ENCODE measurements at regions not wholly inside any gene's neighbourhood (a gene's known extent, or its start where the extent isn't known, plus 50 kb on each side); places are given as distances from the start of the nearest gene placed in this dataset.

DNA sequence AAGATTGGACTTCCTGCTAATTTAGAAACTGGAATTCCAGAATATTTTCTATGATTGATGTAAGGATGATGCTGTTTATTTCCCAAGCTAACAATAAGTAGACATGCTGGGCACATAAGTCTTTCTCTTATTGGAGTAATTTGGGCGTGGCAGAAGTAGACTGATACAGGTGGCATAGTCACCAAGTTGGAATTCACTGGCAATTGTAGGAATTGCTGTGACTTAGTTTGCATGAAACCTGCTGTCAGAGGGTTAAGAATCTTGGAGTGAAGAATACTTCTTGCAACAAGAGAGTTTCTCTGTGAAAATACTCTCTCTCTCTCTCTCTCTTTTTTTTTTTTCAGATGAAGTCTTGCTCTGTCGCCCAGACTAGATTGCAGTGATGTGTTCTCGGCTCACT lies 569.7 kb downstream of the REEP3 start:
- no peaks in the 10 kb centered on the region for H3K36me3 ChIP-seq (ENCODE audit: control insufficient read depth, insufficient read depth, low read length)
- H3K4me3 ChIP-seq (ENCODE audit: low read depth, low read length) = no peak overlapping the region
- CTCF ChIA-PET = no interaction called here
- H3K27me3 Mint-ChIP-seq (ENCODE audit: insufficient read depth, unreplicated experiment) = no peaks in the 10 kb centered on the region
- H3K4me1 ChIP-seq = no peaks in the 10 kb centered on the region
- H3K4me3 Mint-ChIP-seq (ENCODE audit: unreplicated experiment) = no peak overlapping the region
- intact Hi-C loops (cut with micrococcal nuclease; ENCODE audit: unreplicated experiment) = loop anchor here (5.0 kb wide), 2 partner anchors 181 to 641 kb away; no protein-coding TSS in a partner anchor
- H3K27me3 ChIP-seq (replicated peaks; ENCODE audit: control insufficient read depth, insufficient read depth, low read length) = no peaks in the 10 kb centered on the region
- H3K27ac Mint-ChIP-seq (ENCODE audit: unreplicated experiment) = no peak overlapping the region
- no peaks in the 10 kb centered on the region for H3K9me3 ChIP-seq
- H3K4me1 Mint-ChIP-seq (ENCODE audit: low read depth, unreplicated experiment) = no peaks in the 10 kb centered on the region
- H3K36me3 Mint-ChIP-seq (ENCODE audit: insufficient read depth, unreplicated experiment) = no peaks in the 10 kb centered on the region
- TF ChIP-seq, protein P1, sequence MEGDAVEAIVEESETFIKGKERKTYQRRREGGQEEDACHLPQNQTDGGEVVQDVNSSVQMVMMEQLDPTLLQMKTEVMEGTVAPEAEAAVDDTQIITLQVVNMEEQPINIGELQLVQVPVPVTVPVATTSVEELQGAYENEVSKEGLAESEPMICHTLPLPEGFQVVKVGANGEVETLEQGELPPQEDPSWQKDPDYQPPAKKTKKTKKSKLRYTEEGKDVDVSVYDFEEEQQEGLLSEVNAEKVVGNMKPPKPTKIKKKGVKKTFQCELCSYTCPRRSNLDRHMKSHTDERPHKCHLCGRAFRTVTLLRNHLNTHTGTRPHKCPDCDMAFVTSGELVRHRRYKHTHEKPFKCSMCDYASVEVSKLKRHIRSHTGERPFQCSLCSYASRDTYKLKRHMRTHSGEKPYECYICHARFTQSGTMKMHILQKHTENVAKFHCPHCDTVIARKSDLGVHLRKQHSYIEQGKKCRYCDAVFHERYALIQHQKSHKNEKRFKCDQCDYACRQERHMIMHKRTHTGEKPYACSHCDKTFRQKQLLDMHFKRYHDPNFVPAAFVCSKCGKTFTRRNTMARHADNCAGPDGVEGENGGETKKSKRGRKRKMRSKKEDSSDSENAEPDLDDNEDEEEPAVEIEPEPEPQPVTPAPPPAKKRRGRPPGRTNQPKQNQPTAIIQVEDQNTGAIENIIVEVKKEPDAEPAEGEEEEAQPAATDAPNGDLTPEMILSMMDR (IDR thresholded peaks at IDR 0.05; ENCODE audit: insufficient read depth in 1 of 2, low read depth in 1 of 2, low read length in 1 of 2, severe bottlenecking in 1 of 2, unreplicated experiment in 1 of 2) = no peak
- no peak for DNase-seq
- no TSS peak for BruUV-seq (replicated peaks)
- POLR2A ChIA-PET = no interaction called here
- no peaks in the 10 kb centered on the region for H3K9me3 Mint-ChIP-seq (ENCODE audit: unreplicated experiment)

DNA sequence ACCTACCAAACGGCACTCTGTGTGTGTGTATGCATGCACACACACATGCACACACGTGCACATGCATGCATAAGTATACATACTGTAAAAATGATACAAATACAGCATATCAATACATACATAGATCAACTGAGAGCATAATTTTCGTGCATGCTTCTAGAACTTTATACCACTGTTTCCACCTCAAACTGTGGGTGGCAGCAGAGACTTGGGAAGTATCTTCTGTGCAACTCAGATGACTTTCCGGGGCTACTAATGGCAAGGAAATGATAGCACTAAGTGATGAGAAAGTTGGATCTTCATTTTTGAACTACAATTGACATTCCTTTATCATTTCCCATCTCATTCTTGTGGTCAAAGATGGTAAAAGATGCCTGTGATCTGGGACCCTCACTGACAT lies 570.7 kb downstream of the REEP3 start:
- BruUV-seq (replicated peaks) = no TSS peak
- H3K36me3 ChIP-seq (ENCODE audit: control insufficient read depth, insufficient read depth, low read length) = no peaks in the 10 kb centered on the region
- Mint-ChIP-seq H3K27ac (ENCODE audit: unreplicated experiment) (no peak overlapping the region), H3K4me3 (ENCODE audit: unreplicated experiment) (no peak overlapping the region), H3K36me3 (ENCODE audit: insufficient read depth, unreplicated experiment) (no peaks in the 10 kb centered on the region), H3K27me3 (ENCODE audit: insufficient read depth, unreplicated experiment) (no peaks in the 10 kb centered on the region), H3K4me1 (ENCODE audit: low read depth, unreplicated experiment) (no peaks in the 10 kb centered on the region), H3K9me3 (ENCODE audit: unreplicated experiment) (no peaks in the 10 kb centered on the region)
- ChIA-PET CTCF (no interaction called here), POLR2A (no interaction called here)
- intact Hi-C loops (cut with micrococcal nuclease; ENCODE audit: unreplicated experiment) = loop anchor here (1.0 to 5.0 kb wide), 6 partner anchors 51 to 640 kb away; no protein-coding TSS in a partner anchor
- DNase-seq = peak; percentile 48 to 53
- H3K4me3 ChIP-seq (ENCODE audit: low read depth, low read length) = no peak overlapping the region
- H3K9me3 ChIP-seq = no peaks in the 10 kb centered on the region
- no peaks in the 10 kb centered on the region for H3K4me1 ChIP-seq
- TF ChIP-seq, protein P1 (IDR thresholded peaks at IDR 0.05; ENCODE audit: insufficient read depth in 1 of 2, low read depth in 1 of 2, low read length in 1 of 2, severe bottlenecking in 1 of 2, unreplicated experiment in 1 of 2) = peak; percentile 61 to 66
- no peaks in the 10 kb centered on the region for H3K27me3 ChIP-seq (replicated peaks; ENCODE audit: control insufficient read depth, insufficient read depth, low read length)

DNA sequence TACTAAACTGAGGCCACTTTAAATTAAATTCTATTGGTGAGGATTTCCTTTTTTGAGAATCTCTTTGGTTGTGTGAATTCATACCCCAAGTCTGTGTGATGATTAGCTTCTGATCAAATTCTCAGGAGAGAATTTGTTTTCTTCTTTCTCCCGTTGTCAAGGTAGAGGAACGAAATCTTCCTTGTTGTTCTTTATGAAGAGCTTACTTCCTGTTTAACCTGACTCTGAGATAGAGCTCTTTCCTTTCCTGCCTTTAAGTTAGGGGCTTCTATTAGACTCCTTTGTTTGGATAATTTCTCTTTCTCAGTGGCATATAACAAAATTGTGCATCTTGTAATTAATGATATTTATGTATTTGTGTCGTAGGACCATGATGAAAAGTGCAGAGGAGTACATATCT lies 572.1 kb downstream of the REEP3 start:
- H3K9me3 ChIP-seq = no peaks in the 10 kb centered on the region
- Mint-ChIP-seq H3K27ac (ENCODE audit: unreplicated experiment) (no peak overlapping the region), H3K4me1 (ENCODE audit: low read depth, unreplicated experiment) (no peaks in the 10 kb centered on the region), H3K4me3 (ENCODE audit: unreplicated experiment) (no peak overlapping the region), H3K27me3 (ENCODE audit: insufficient read depth, unreplicated experiment) (no peaks in the 10 kb centered on the region), H3K9me3 (ENCODE audit: unreplicated experiment) (no peaks in the 10 kb centered on the region), H3K36me3 (ENCODE audit: insufficient read depth, unreplicated experiment) (no peaks in the 10 kb centered on the region)
- no peak overlapping the region for H3K4me3 ChIP-seq (ENCODE audit: low read depth, low read length)
- intact Hi-C loops (cut with micrococcal nuclease; ENCODE audit: unreplicated experiment) = loop anchor here (2.0 to 5.0 kb wide), 3 partner anchors 53 to 639 kb away; no protein-coding TSS in a partner anchor
- no peaks in the 10 kb centered on the region for H3K27me3 ChIP-seq (replicated peaks; ENCODE audit: control insufficient read depth, insufficient read depth, low read length)
- TF ChIP-seq, protein P1 (IDR thresholded peaks at IDR 0.05; ENCODE audit: insufficient read depth in 1 of 2, low read depth in 1 of 2, low read length in 1 of 2, severe bottlenecking in 1 of 2, unreplicated experiment in 1 of 2) = no peak
- no TSS peak for BruUV-seq (replicated peaks)
- no peak for DNase-seq
- no peaks in the 10 kb centered on the region for H3K4me1 ChIP-seq
- H3K36me3 ChIP-seq (ENCODE audit: control insufficient read depth, insufficient read depth, low read length) = no peaks in the 10 kb centered on the region
- POLR2A ChIA-PET = no interaction called here
- CTCF ChIA-PET = no interaction called here

All from Caco-2 (cell line).